EH (cell line): ENCODE measurements at regions not wholly inside any gene's neighbourhood (a gene's known extent, or its start where the extent isn't known, plus 50 kb on each side); places are given as distances from the start of the nearest gene placed in this dataset.

Source experiments
- DNase-seq: peaks from one replicate; pipeline ENCODE4 v3.0.0-alpha.2; 2015; ENCODE audit warnings: low read depth

DNA sequence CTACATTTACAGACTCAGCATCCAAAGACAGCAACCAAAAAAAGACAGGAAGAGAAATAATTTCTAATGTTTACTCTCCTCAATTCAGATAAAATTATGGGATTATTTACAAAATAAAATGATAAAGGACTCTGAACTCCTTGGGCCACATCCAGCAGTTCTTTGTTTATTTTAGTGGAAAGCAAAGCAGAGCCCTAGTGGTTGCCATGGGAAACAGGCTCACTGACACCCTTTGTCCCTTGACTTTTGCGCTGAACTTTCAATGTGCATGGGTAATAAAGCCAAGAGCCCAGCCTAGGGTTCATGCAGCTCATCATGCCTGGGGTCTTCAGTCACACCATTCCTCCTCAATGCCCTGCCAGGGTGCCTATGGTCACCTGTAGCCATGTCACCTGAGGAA, 442.6 kb upstream of the IGFBP3 start:
- DNase-seq: no peak

- no peak for DNase-seq
Observed at GRCh38 chr7:46360811-46361210, 439.7 kb upstream of the IGFBP3 start.

- no peak for DNase-seq
Observed at GRCh38 chr7:46360296-46360695, 439.2 kb upstream of the IGFBP3 start.

DNA sequence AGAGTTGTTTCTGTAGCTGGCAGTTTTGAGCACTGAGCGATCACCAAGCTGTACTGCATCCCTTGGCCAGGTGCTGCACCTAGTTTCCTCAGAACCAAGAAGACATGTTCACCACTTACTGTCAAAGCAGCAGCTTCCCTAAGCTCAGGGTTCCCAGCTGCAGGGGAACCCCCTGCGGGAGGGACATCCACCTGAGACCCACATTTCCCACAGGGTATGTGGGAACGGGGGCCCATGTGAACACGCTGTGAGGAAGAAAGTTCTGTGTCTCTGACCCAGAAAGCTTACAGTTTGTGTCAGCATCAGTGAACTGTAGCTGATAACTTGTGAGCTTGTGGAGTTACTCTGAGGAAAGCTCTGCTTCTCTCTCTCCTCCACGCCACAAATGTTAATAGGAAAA, 436.8 kb upstream of the IGFBP3 start:
- no peak for DNase-seq

DNA sequence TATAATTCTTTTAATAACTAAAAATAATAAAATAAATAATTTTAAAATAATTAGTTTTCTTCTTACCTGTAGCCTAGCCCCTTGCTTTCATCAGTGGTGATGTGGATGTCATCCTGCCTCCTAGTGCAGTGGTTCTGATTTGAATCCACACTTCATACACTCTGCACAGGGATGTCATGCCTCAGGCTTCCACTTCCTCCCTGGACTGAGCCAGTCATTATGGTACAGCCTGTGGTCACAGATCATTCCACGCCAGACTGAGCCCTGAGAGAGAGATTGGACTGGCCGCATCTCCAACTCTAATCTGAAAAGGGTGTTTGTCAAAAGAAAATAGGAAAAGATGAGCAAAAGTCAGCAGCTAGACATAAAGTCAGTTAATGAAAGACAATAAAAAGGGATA, 436.2 kb upstream of the IGFBP3 start:
- peak; percentile 17 for DNase-seq

GRCh38 chr7:46356371-46356770, 435.3 kb upstream of the IGFBP3 start:
- DNase-seq: no peak

DNA sequence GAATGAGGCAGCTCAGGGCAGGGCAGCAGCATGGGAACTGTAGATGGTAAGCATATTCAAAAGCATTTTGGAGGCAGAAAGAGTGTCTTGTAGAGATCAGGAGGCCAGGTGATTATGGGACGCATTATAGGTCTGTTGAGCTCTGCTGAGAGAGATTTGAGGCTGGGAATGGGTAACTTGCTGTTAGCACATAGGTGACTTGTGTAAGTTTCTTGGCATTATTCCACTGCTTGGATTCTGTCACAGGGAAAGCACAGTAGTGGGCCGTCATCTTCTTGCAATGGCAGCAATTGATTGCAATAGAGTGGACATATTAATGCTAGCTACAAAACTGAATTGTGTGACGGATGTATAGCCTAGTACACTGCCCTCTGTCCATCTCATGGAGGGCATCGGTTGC, 434.3 kb upstream of the IGFBP3 start:
- DNase-seq: no peak

DNA sequence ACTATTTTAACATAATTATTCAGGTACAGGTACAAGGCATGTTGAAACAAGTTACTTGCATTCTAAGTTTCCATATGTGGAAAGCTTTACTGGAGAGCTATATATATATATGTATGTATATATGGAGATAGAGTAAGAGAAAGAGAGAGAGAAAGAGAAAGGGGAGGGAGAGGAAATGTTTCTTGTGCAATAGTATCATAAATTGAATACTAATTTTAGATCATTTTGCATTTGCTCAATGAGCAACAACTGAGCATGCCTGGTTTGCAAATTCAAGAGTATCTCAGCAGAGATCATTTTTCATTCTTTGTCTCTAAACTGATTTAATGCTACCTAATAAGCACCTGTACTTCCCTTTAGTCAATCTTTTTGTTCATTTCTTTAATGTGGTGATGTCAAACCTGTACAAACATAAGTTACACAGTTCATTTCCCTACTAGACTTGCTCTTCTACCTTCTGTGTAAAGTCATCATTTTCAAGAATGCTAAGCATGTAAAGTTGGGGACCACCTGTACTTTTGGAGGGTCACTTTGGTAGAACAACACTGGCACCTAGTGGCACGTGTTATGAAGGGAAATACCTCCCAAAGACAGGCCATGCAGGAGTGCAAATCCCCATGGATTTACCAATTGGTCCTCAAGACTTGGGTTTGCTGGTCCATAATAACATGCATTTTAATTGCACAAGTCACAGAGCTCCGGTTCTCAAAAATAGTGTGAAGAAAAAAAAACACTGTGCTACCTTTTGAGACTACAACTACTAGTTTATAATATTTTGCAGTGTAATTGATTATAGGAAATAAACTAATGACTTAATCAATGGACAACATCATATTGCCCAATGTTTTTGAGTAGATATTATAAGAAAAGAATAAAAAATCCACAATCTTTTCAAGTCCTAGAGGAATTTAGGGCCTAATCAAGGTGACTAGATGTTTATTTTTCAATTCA, 431.2 kb upstream of the IGFBP3 start:
- DNase-seq: peak; percentile 75

DNA sequence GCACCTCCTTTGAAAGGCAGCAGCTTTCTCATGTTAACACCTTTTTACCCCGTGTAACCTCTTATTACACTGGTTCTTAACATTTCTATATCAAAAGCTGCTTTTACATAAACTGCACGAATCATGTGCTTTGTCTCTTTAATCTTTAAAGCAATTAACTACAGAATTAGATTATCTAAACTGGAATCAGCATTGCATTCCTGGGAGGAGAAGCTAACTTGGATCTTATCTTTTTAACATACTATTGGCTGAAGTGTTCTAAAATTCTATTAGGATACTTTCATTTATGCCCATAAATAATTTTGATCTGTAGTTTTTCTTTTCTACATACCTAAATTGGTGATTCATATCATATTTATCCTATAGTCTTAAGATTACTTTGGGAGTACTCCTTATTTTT, 428.4 kb upstream of the IGFBP3 start:
- DNase-seq: peak; percentile 65

DNA sequence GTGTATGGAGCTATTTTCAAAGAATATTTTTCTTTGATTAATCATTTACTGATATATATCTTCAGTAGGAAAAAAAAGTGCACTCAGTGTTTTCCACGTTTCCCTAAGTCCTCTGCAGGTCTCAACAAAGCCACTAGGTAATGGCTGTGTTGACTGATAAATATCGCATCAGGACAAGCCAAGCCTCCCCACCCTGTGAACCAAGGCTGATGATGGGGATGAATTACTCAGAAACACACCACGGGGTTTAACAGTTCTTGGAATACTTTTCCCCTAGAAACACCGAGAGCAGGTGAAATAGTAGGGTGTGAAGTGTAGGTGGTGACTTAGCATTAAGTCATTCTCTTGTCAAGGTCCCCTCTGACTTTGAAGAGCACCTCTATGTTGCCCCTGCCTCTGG, 423.5 kb upstream of the IGFBP3 start:
- no peak for DNase-seq

DNA sequence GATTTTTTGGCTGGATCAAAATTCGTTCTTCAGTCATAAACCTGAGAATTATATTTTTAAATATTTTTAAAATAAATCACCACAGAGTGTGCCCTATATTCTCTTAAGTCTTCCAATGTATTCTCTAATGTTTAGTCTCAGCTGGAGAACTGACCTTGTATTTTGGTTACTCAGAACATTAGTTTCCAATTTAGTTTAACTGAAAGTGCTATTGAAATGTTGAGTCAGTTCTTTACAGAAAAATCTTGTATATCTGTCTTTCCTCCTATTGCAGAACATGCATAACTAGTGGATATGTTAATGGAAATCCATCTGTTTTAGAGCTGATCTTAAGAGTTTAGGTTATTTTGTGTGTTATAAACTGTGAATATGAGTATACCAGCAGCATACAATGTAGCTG, 422.7 kb upstream of the IGFBP3 start:
- DNase-seq: no peak

DNA sequence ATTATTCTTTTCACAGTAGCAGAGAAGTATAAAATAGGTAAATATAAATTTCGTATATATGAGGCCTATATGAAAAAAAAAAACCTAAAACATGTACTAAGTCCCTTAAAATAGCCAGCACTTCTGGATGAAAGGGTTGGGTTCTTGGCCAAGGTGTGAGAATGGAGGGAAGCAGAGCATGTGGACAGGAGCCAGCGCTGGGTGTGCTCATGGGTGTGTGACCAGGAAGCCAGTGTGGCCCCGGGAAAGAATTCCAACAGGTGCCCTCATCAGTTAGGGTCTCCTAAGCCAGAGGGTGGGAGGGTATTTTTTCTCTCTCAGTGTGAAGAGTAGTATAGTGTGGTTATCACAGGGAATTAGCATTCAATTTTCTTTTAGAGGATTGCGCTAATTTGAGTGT, 401.9 kb upstream of the IGFBP3 start:
- no peak for DNase-seq

- DNase-seq: peak; percentile 77
Observed at GRCh38 chr7:46321556-46322205, 400.6 kb upstream of the IGFBP3 start.

DNA sequence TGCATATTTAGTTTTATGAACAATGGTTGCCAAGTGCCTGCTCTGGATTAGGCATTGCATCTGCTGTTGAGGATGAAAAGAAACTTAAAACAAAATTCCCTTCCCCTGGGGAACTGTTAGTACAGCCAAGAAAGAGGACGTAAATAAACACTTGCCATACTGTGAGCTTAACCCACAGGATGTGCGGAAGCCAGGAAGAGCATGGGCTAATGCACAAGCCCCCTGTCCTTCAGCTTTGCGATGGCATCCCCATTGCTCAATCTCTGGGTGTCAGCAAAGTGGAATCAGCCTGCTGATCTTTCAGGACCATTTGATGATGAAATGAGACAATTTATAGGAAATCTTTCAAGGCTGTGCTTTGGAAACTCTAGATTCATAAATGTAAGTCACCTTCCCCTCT, 399.9 kb upstream of the IGFBP3 start:
- peak; percentile 15 for DNase-seq

DNA sequence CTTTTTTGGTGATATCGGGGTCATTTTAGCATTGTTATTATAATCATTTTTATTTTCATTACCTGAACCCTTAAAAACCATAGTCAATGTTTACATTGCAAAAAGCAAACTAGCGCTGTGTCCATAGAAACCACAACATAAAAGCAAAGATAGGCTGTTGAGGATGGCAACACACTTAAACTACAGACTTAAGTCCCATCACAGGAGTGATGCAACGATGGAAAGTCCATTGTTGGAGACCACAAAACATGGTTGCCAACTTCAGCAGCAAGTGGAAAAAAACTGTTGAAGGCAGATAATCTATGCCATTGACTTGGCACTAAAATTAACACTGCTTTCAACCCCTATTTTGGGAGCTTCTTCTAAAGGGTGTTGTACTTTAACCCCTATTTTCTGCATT, 398.8 kb upstream of the IGFBP3 start:
- no peak for DNase-seq

DNA sequence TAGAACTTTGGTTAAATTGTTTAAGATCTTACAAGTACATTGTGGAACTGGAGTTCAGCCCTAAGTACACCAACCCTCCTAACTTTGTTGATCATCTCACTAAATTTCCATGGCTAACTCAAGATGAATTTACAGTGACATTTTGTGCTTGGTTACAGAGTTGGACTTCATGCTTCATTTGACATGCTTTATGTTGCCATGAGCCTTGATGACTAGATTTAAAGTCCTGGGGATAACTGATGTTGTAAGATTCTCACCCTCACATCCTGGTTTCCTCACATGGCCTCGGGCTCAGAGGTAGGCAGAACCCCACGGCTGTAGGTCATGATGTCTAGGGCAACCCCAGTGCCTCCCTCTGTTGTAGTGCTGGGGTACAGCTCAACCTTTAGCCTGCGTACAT, 397.2 kb upstream of the IGFBP3 start:
- DNase-seq: no peak

DNA sequence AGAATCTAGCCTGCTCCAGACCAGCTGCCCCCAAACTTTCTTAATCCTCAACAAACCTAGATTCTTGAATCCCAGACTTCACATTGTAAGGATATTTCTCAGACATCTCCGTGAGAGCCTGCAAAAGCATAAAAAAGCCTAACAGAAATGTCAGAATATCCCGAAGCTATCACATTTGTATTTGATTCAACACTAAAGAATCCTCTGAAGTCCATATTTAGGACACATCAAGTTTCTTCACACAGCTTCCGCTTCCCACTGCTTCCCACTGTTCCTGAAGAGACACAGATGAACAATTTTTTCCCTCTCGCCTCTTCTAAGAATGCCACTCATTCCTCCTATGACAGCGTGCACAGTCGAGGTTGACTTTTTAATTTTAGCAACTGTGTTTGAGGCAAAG, 396.2 kb upstream of the IGFBP3 start:
- DNase-seq: peak; percentile 97

DNA sequence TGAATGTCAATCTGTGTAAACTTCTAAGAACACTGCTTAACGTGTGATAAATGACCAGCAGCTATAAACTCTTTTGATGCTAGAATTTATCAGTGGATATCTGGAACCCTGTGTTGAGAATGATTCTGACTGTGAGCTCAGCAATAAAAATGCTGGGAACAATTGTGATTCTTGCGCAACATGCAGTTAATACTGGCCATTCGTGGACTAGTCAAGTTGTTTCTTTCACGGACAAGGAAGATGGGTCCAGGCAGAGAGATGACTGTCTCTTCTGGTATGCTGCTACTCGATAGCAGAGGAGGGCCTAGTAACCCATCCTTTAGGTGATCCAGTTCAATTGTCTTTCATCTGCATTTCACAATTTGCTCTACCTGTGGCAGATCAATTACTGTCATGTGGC, 394.8 kb upstream of the IGFBP3 start:
- DNase-seq: peak; percentile 94

- DNase-seq: peak; percentile 58
Observed at GRCh38 chr7:46301677-46302076, 380.6 kb upstream of the IGFBP3 start.

DNA sequence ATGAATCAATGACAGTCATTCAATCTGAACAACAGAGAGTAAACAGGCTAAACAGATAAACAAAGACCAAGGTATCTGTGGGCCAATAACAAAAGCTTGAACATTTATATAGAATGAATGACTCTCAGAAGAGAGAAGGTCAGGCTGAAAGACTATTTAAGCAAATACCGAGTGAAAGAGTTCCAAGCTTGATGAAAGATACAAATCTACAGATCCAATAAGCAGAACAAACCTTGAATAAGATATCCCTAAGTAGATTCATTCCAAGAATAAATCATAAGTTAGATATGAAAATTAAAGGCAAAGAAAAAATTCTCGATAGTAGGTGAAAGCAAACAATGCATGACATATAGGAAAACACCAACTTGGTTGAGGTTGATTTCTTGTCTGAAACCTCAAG, 376.4 kb upstream of the IGFBP3 start:
- DNase-seq: no peak

DNA sequence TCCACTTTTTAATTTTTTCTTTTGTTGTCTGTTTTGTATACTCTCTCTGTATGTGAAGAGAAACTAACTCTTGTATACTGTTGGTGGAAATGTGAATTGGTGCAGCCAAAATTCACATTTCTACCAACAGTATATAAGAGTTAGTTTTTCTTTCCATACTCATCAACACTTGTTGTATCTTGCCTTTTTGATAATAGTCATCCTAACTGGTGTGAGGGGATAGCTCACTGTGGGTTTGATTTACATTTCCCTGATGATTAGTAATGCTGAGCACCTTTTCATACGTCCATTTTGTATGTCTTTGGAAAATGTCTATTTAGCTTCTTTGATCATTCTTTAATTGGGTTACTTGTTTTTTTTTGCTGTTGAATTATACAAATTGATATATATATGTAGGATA, 375.5 kb upstream of the IGFBP3 start:
- DNase-seq: no peak

DNA sequence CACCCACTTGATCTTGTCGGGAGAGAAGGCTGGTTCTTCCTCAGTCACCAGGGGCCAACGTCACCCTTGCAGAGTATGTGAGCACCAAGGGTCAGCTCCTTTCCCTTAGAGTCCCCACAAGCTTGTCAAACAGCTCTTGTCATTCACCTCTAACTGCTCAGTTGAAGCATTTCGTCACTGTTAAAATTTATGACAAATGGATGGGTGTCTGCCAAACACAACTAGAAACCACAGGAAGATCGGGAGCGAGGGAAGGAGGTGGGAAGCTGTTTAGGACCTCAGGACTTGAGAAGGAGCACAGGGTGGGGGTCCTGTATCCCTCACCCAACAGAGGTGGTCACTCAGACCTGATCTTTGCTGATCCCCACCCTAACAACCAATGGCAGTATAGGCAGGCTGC, 373.3 kb upstream of the IGFBP3 start:
- no peak for DNase-seq

DNA sequence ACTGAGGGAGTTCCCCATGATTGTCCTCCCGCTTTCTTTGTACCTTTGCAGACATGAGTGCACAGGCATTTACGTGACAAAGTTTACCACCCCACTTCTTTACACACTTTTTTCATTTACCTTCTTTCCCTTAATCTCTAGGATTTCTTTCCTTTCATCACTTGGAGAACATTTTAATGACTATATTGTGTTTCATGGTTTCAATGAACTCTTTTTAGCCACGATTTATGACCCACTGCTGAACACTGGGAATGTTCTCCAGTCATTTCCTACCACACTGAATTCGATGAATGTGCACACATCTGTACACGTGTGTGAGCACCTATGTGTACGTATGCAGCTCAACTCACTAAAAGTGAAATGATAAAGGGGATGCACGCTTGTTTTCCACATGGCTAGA, 371.7 kb upstream of the IGFBP3 start:
- DNase-seq: no peak
